Common myeloid progenitor, CD34-positive (primary cell): ENCODE measurements at regions not wholly inside any gene's neighbourhood (a gene's known extent, or its start where the extent isn't known, plus 50 kb on each side); places are given as distances from the start of the nearest gene placed in this dataset.

Experiments used
- CTCF ChIA-PET: fragments of 350-600 bp; sonication (Branson Sonifier 250); formaldehyde crosslinking; loops from one replicate; lab custom pipeline; 2021; ENCODE audit warnings: antibody characterized with exemption; lab: Charles Lee
- POLR2A ChIA-PET: fragments of 350-600 bp; sonication (Branson Sonifier 250); formaldehyde crosslinking; loops from one replicate; lab custom pipeline; 2021; ENCODE audit warnings: antibody characterized with exemption; lab: Charles Lee
- DNase-seq, 3 donors: peaks; one replicate each; pipeline versions ENCODE4 v3.0.0 to v3.0.0-alpha.2; 2013
- H3K27ac ChIP-seq, 2 experiments: 1 replicate in 1 of 2; 2 replicates in 1 of 2; pipeline ENCODE4 v1.7.0; 2013; ENCODE audit warnings: inconsistent platforms in 2 of 2, low read length in 2 of 2, mild to moderate bottlenecking in 2 of 2, low read depth in 1 of 2, moderate library complexity in 1 of 2; ENCODE audit not compliant: severe bottlenecking in 2 of 2, insufficient read depth in 1 of 2, poor library complexity in 1 of 2
- H3K27me3 ChIP-seq, 5 experiments: replicated peaks in 2 of 5; 1 replicate in 3 of 5; 2 replicates in 2 of 5; pipeline versions ENCODE4 v1.6.1 to v1.7.0; 2013; ENCODE audit warnings: low read length in 4 of 5, mild to moderate bottlenecking in 2 of 5, moderate library complexity in 2 of 5, inconsistent platforms in 1 of 5; ENCODE audit not compliant: insufficient read depth in 5 of 5, control insufficient read depth in 4 of 5
- H3K36me3 ChIP-seq, 4 experiments: 1 replicate in 2 of 4; 2 replicates in 2 of 4; pipeline versions ENCODE4 v1.6.1 to v1.7.0; 2013; ENCODE audit warnings: low read length in 3 of 4, control low read depth in 1 of 4, mild to moderate bottlenecking in 1 of 4; ENCODE audit not compliant: control insufficient read depth in 4 of 4, insufficient read depth in 4 of 4
- H3K4me1 ChIP-seq, 4 experiments: 1 replicate in 3 of 4; 2 replicates in 1 of 4; pipeline versions ENCODE4 v1.6.1 to v1.7.1; 2013; ENCODE audit warnings: low read length in 3 of 4, mild to moderate bottlenecking in 3 of 4, control low read depth in 1 of 4, inconsistent platforms in 1 of 4, moderate library complexity in 1 of 4; ENCODE audit not compliant: control insufficient read depth in 4 of 4, insufficient read depth in 4 of 4; ENCODE audit errors: control extremely low read depth in 1 of 4
- H3K4me3 ChIP-seq, 7 experiments: 1 replicate in 4 of 7; 2 replicates in 3 of 7; pipeline versions ENCODE4 v1.5.1 to v1.7.0; 2013; ENCODE audit warnings: mild to moderate bottlenecking in 7 of 7, low read length in 6 of 7, moderate library complexity in 6 of 7, inconsistent platforms in 2 of 7, low read depth in 2 of 7, control low read depth in 1 of 7; ENCODE audit not compliant: insufficient read depth in 4 of 7, control insufficient read depth in 1 of 7; ENCODE audit errors: extremely low read depth in 1 of 7
- H3K9me3 ChIP-seq, 5 experiments: 1 replicate in 4 of 5; 2 replicates in 1 of 5; pipeline versions ENCODE4 v1.6.1 to v1.7.1; 2013; ENCODE audit warnings: low read length in 4 of 5, mild to moderate bottlenecking in 2 of 5, inconsistent platforms in 1 of 5, low read depth in 1 of 5, moderate library complexity in 1 of 5; ENCODE audit not compliant: control insufficient read depth in 4 of 5, insufficient read depth in 2 of 5; ENCODE audit errors: control extremely low read depth in 1 of 5
- WGBS: methylation state at CpG from one replicate; pipeline ENCODE4 v1.1.5; 2013; ENCODE audit not compliant: insufficient coverage; 5-methylcytosine and 5-hydroxymethylcytosine counted together

GRCh38 chrX:39721566-39722279, 376.0 kb downstream of the BCOR start:
- no peak overlapping the region for H3K4me3 ChIP-seq
- H3K27me3 ChIP-seq, result no peaks in the 10 kb centered on the region
- H3K27ac ChIP-seq, result no peak overlapping the region
- no peak for DNase-seq
- POLR2A ChIA-PET, result no interaction called here
- no peaks in the 10 kb centered on the region for H3K9me3 ChIP-seq
- CTCF ChIA-PET, result no interaction called here
- WGBS, result 79% methylated on average over 12 of the region's 12 CpGs
- no peaks in the 10 kb centered on the region for H3K36me3 ChIP-seq
- H3K4me1 ChIP-seq, result peaks cover 0 to 8% (median 2%) of the 10 kb centered on the region in 4 experiments

DNA sequence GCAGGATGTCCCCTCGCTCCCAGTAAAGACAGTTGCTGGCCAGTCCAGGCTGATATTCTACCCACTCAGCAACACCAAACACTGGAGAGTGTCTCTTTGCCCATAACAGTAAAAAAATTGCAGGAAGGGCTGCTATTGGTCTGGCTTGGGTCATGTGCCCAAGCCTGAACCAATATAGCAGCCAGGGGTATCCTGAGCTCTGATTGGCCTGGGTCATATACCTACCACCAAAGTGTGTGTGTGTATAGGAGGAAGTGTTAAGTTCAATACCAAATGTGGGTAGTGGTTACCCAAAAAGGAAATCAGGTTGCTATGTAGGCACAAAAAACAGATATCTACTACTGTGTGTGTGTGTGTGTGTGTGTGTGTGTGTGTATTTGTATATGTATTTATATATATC, 373.2 kb downstream of the BCOR start:
- POLR2A ChIA-PET, result no interaction called here
- DNase-seq, result peak in 2 of 3 donors; percentile 57 to 74
- no peak overlapping the region for H3K27ac ChIP-seq
- H3K9me3 ChIP-seq, result peaks cover 0 to 3% (median 0%) of the 10 kb centered on the region in 5 experiments
- H3K4me1 ChIP-seq, result peaks cover 0 to 10% (median 5%) of the 10 kb centered on the region in 4 experiments
- no peaks in the 10 kb centered on the region for H3K36me3 ChIP-seq
- 71% methylated on average over 1 of the region's 1 CpG for WGBS
- no peak overlapping the region for H3K4me3 ChIP-seq
- CTCF ChIA-PET, result interaction anchor here (1.2 kb wide), 1 partner anchor 12 kb away, joined by 3 read pairs; no protein-coding TSS in a partner anchor
- H3K27me3 ChIP-seq, result no peaks in the 10 kb centered on the region

DNA sequence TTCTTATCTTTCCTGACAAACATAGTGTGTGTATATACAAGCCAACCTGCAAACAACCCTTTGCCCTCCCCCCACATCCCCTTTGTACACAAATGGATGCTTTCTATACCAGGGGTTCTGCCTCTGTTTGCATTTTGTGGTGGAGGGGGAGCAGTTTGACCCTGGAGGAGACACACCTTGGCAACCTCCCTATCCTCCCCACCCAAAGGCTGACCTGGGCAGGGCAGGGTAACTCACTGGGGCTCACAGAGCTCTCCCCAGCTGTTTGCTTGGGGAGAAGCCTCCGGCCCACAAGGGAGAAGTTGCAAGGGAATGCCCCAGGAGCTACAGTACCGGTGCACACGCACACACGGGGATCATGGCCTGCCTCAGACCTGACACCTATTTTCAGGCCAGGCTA, 372.6 kb downstream of the BCOR start:
- ChIA-PET POLR2A (no interaction called here), CTCF (interaction anchor here (1.2 kb wide), 1 partner anchor 13 kb away, joined by 3 read pairs; no protein-coding TSS in a partner anchor)
- H3K9me3 ChIP-seq, result peaks cover 0 to 3% (median 0%) of the 10 kb centered on the region in 5 experiments
- no peaks in the 10 kb centered on the region for H3K27me3 ChIP-seq
- no peak overlapping the region for H3K4me3 ChIP-seq
- WGBS, result 83% methylated on average over 2 of the region's 4 CpGs
- H3K27ac ChIP-seq, result no peak overlapping the region
- peaks cover 0 to 16% (median 10%) of the 10 kb centered on the region in 4 experiments for H3K4me1 ChIP-seq
- H3K36me3 ChIP-seq, result no peaks in the 10 kb centered on the region
- peak in 1 of 3 donors; percentile 14 for DNase-seq

- WGBS, result 60% methylated on average over 8 of the region's 13 CpGs
- Histone ChIP-seq H3K4me1 (peaks cover 0 to 25% (median 18%) of the 10 kb centered on the region in 4 experiments), H3K9me3 (peaks cover 0 to 3% (median 0%) of the 10 kb centered on the region in 5 experiments), H3K27me3 (peaks cover 0 to 8% (median 0%) of the 10 kb centered on the region in 5 experiments), H3K36me3 (no peaks in the 10 kb centered on the region), H3K4me3 (no peak overlapping the region), H3K27ac (no peak overlapping the region)
- CTCF ChIA-PET, result interaction anchor here (1.2 kb wide), 1 partner anchor 14 kb away, joined by 3 read pairs; no protein-coding TSS in a partner anchor
- POLR2A ChIA-PET, result no interaction called here
- DNase-seq, result peak in 1 of 3 donors; percentile 24
Observed at GRCh38 chrX:39725928-39726619, 371.7 kb downstream of the BCOR start.

DNA sequence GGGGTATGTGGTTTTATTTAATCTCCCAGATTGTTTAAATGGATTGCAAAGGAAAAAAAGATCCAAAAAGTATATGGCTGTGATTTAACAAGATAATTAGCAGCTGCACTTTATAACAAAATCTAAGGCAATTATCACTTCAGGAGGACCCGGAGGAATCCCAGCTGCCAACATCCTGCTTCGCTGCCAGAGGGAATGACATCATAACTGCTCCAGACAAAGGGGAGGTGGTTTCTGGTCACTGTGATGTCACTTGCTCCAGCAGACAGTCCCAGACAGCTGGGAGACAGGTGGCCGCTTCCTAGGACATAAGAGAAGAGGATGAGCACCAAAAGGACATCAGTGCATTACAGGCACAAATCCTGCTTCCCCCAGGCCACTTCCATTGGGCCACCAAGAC, 371.0 kb downstream of the BCOR start:
- H3K4me3 ChIP-seq, result no peak overlapping the region
- no peak overlapping the region for H3K27ac ChIP-seq
- CTCF ChIA-PET, result no interaction called here
- no peaks in the 10 kb centered on the region for H3K36me3 ChIP-seq
- WGBS, result 97% methylated on average over 3 of the region's 3 CpGs
- DNase-seq, result no peak
- POLR2A ChIA-PET, result no interaction called here
- peaks cover 0 to 3% (median 0%) of the 10 kb centered on the region in 5 experiments for H3K9me3 ChIP-seq
- peaks cover 0 to 32% (median 25%) of the 10 kb centered on the region in 4 experiments for H3K4me1 ChIP-seq
- peaks cover 0 to 8% (median 0%) of the 10 kb centered on the region in 5 experiments for H3K27me3 ChIP-seq

GRCh38 chrX:39728025-39728424, 369.7 kb downstream of the BCOR start:
- Histone ChIP-seq H3K27me3 (peaks cover 0 to 8% (median 0%) of the 10 kb centered on the region in 5 experiments), H3K4me3 (no peak overlapping the region), H3K4me1 (peaks cover 0 to 34% (median 25%) of the 10 kb centered on the region in 4 experiments), H3K36me3 (no peaks in the 10 kb centered on the region), H3K27ac (no peak overlapping the region), H3K9me3 (peaks cover 0 to 3% (median 0%) of the 10 kb centered on the region in 5 experiments)
- CTCF ChIA-PET, result no interaction called here
- POLR2A ChIA-PET, result interaction anchor here (1.2 kb wide), 1 partner anchor 441 kb away, joined by 3 read pairs; no protein-coding TSS in a partner anchor
- WGBS, result 96% methylated on average over 3 of the region's 4 CpGs
- no peak for DNase-seq
